ENCODE measurements at regions not wholly inside any gene's neighbourhood (a gene's known extent, or its start where the extent isn't known, plus 50 kb on each side); places are given as distances from the start of the nearest gene placed in this dataset.
A peak's percentile ranks its signal among the peaks of the same experiment; 100 is the strongest.
"Not testable (repeated sequence)": the region's sequence is repeated elsewhere in the genome, so short reads cannot be mapped to it uniquely, and the experiment has no call there.

GRCh38 chr5:112559501-112559900 lies 140.4 kb upstream of the EPB41L4A start:
- CTCF ChIA-PET (ENCODE audit: low intra/inter-chr PET ratio); DNase-seq (ENCODE audit: extremely low read depth in 1 of 4, low spot score in 3 of 4); H3K36me3 ChIP-seq (ENCODE audit: control insufficient read depth, insufficient read depth, low read length); H2AFZ ChIP-seq (ENCODE audit: low read depth, low read length); H3K9me1 ChIP-seq (ENCODE audit: control insufficient read depth, insufficient read depth, low read length); H3K9me3 ChIP-seq (replicated peaks; ENCODE audit: control insufficient read depth, insufficient read depth, low read depth, low read length); ATAC-seq; FAIRE-seq; POLR2A ChIA-PET; in situ Hi-C loops (cut with MboI); BruUV-seq (replicated peaks); H3K9ac ChIP-seq (ENCODE audit: insufficient read depth in 1 of 2, low read depth in 2 of 2, low read length in 2 of 2); H3K79me2 ChIP-seq (ENCODE audit: control insufficient read depth, insufficient read depth, low read length); H4K20me1 ChIP-seq (replicated peaks; ENCODE audit: control insufficient read depth, insufficient read depth, low read length); H3K27ac ChIP-seq (ENCODE audit: extremely low read depth, low read depth, low read length); H3K4me1 ChIP-seq (replicated peaks in 1 of 2; ENCODE audit: control insufficient read depth in 2 of 2, insufficient read depth in 2 of 2, low read length in 2 of 2); H3K4me2 ChIP-seq (ENCODE audit: insufficient read depth, low read length); H3K4me3 ChIP-seq; H3K27me3 ChIP-seq (ENCODE audit: control insufficient read depth in 2 of 2, insufficient read depth in 2 of 2, low read length in 2 of 2): not testable (repeated sequence)
- WGBS (ENCODE audit: insufficient coverage, low coverage, missing lambda C conversion rate) = 4% methylated on average over 2 of the region's 2 CpGs
- intact Hi-C loops (cut with micrococcal nuclease) = loop anchor here (10.0 kb wide), 3 partner anchors 105 to 1045 kb away; partner anchors contain the start of gene DCP2
- 0 out of 2 replicates have a peak, but pooled peaks have one; percentile 24 for TF ChIP-seq NFIC (IDR thresholded peaks at IDR 0.05)

GRCh38 chr5:112560371-112560770 lies 141.3 kb upstream of the EPB41L4A start:
- no peaks in the 10 kb centered on the region for H4K20me1 ChIP-seq (replicated peaks; ENCODE audit: control insufficient read depth, insufficient read depth, low read length)
- BruUV-seq (replicated peaks) = no TSS peak
- WGBS (ENCODE audit: insufficient coverage, low coverage, missing lambda C conversion rate) = 0% methylated on average over 2 of the region's 2 CpGs
- H3K27ac ChIP-seq (ENCODE audit: extremely low read depth, low read depth, low read length) = no peak overlapping the region
- no peaks in the 10 kb centered on the region for H3K79me2 ChIP-seq (ENCODE audit: control insufficient read depth, insufficient read depth, low read length)
- no peaks in the 10 kb centered on the region for H3K36me3 ChIP-seq (ENCODE audit: control insufficient read depth, insufficient read depth, low read length)
- no peak overlapping the region for H3K9ac ChIP-seq (ENCODE audit: insufficient read depth in 1 of 2, low read depth in 2 of 2, low read length in 2 of 2)
- ChIA-PET CTCF (ENCODE audit: low intra/inter-chr PET ratio) (no interaction called here), POLR2A (no interaction called here)
- intact Hi-C loops (cut with micrococcal nuclease) (no loop called here), in situ Hi-C loops (cut with MboI) (no loop called here)
- H3K4me2 ChIP-seq (ENCODE audit: insufficient read depth, low read length) = no peak overlapping the region
- ATAC-seq (no peak), DNase-seq (ENCODE audit: extremely low read depth in 1 of 4, low spot score in 3 of 4) (no peak), FAIRE-seq (no peak)
- 0 out of 2 replicates have a peak, but pooled peaks cover 4% of the 10 kb centered on the region for H3K9me3 ChIP-seq (replicated peaks; ENCODE audit: control insufficient read depth, insufficient read depth, low read depth, low read length)
- H2AFZ ChIP-seq (ENCODE audit: low read depth, low read length) = no peak overlapping the region
- H3K27me3 ChIP-seq (ENCODE audit: control insufficient read depth in 2 of 2, insufficient read depth in 2 of 2, low read length in 2 of 2) = no peaks in the 10 kb centered on the region
- H3K9me1 ChIP-seq (ENCODE audit: control insufficient read depth, insufficient read depth, low read length) = no peaks in the 10 kb centered on the region
- no peak overlapping the region for H3K4me3 ChIP-seq
- H3K4me1 ChIP-seq (replicated peaks in 1 of 2; ENCODE audit: control insufficient read depth in 2 of 2, insufficient read depth in 2 of 2, low read length in 2 of 2) = no peaks in the 10 kb centered on the region
- TF ChIP-seq CBX1 (IDR thresholded peaks at IDR 0.05; ENCODE audit: low read depth) (no peak), KHSRP (IDR thresholded peaks at IDR 0.05) (no peak), ZNF644 (tag; IDR thresholded peaks at IDR 0.05; ENCODE audit: low read depth) (no peak), BRD4 (IDR thresholded peaks at IDR 0.05) (no peak), RNF219 (CRISPR knock-in tag; IDR thresholded peaks at IDR 0.05) (no peak), ZBTB34 (CRISPR knock-in tag; IDR thresholded peaks at IDR 0.05) (no peak), FOS (IDR thresholded peaks at IDR 0.05; ENCODE audit: extremely low read depth, insufficient read length) (no peak), OTX1 (CRISPR knock-in tag; IDR thresholded peaks at IDR 0.05) (no peak), HDAC2 (IDR thresholded peaks at IDR 0.05) (no peak), PML (IDR thresholded peaks at IDR 0.05; ENCODE audit: low read length) (no peak), BRD9 (IDR thresholded peaks at IDR 0.05; ENCODE audit: low read depth, partially characterized antibody) (no peak), YBX1 (IDR thresholded peaks at IDR 0.05) (no peak), CBX3 (IDR thresholded peaks at IDR 0.05; ENCODE audit: borderline replicate concordance in 1 of 2, low read length in 2 of 2) (no peak), SMARCA4 (IDR thresholded peaks at IDR 0.05) (no peak), MTA3 (IDR thresholded peaks at IDR 0.05; ENCODE audit: borderline replicate concordance) (no peak)
